Liver (tissue), 2 donors: ENCODE measurements at regions not wholly inside any gene's neighbourhood (a gene's known extent, or its start where the extent isn't known, plus 50 kb on each side); places are given as distances from the start of the nearest gene placed in this dataset.

Experiments used
- TF ChIP-seq, protein P1 (sequence below): IDR thresholded peaks from 2 replicates; pipeline ENCODE4 v1.6.1; 2016; ENCODE audit warnings: antibody characterized with exemption
- TF ChIP-seq, protein P2 (sequence below): fragments of 150-350 bp; IDR thresholded peaks from 2 replicates; pipeline ENCODE4 v1.5.1; 2017; ENCODE audit warnings: improper control_type of control experiment, low read depth, low read length; ENCODE audit not compliant: missing input control
- TF ChIP-seq, protein P3 (sequence below): IDR thresholded peaks from 2 replicates; pipeline ENCODE4 v1.6.1; 2016; ENCODE audit warnings: antibody characterized with exemption
- donor health status: healthy.

DNA sequence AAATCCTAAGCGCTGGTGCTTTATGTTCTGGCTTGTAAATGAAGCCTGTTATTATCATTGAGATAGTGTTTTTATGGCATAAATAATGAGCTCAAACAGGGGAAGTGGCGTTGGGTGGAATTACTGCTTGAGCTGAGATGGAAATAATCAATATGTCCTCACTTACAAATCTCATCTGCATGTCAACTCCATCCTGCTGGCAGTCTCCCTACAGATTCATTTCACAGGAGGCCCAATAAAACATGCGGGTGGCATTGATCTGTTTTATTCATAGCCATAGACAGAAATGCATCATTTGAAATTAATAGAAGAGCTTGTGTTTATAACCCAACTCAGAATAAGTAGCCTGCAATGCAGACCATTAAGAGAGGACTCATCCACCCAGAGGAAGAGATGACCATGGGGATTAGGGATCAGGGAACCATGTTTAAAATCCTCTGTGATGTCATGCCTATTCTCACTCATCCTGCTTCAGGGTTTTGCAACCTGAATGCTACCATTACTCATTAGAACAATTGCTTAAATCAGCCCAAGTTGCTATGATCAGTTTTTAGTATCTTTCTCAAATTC, 680.4 kb downstream of the TLR4 start:
- TF ChIP-seq, protein P1, sequence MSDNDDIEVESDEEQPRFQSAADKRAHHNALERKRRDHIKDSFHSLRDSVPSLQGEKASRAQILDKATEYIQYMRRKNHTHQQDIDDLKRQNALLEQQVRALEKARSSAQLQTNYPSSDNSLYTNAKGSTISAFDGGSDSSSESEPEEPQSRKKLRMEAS, result no peak
- TF ChIP-seq, protein P2, sequence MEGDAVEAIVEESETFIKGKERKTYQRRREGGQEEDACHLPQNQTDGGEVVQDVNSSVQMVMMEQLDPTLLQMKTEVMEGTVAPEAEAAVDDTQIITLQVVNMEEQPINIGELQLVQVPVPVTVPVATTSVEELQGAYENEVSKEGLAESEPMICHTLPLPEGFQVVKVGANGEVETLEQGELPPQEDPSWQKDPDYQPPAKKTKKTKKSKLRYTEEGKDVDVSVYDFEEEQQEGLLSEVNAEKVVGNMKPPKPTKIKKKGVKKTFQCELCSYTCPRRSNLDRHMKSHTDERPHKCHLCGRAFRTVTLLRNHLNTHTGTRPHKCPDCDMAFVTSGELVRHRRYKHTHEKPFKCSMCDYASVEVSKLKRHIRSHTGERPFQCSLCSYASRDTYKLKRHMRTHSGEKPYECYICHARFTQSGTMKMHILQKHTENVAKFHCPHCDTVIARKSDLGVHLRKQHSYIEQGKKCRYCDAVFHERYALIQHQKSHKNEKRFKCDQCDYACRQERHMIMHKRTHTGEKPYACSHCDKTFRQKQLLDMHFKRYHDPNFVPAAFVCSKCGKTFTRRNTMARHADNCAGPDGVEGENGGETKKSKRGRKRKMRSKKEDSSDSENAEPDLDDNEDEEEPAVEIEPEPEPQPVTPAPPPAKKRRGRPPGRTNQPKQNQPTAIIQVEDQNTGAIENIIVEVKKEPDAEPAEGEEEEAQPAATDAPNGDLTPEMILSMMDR, result no peak
- TF ChIP-seq, protein P3, sequence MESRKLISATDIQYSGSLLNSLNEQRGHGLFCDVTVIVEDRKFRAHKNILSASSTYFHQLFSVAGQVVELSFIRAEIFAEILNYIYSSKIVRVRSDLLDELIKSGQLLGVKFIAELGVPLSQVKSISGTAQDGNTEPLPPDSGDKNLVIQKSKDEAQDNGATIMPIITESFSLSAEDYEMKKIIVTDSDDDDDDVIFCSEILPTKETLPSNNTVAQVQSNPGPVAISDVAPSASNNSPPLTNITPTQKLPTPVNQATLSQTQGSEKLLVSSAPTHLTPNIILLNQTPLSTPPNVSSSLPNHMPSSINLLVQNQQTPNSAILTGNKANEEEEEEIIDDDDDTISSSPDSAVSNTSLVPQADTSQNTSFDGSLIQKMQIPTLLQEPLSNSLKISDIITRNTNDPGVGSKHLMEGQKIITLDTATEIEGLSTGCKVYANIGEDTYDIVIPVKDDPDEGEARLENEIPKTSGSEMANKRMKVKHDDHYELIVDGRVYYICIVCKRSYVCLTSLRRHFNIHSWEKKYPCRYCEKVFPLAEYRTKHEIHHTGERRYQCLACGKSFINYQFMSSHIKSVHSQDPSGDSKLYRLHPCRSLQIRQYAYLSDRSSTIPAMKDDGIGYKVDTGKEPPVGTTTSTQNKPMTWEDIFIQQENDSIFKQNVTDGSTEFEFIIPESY, result no peak
